ENCODE measurements at regions not wholly inside any gene's neighbourhood (a gene's known extent, or its start where the extent isn't known, plus 50 kb on each side); places are given as distances from the start of the nearest gene placed in this dataset.

DNA sequence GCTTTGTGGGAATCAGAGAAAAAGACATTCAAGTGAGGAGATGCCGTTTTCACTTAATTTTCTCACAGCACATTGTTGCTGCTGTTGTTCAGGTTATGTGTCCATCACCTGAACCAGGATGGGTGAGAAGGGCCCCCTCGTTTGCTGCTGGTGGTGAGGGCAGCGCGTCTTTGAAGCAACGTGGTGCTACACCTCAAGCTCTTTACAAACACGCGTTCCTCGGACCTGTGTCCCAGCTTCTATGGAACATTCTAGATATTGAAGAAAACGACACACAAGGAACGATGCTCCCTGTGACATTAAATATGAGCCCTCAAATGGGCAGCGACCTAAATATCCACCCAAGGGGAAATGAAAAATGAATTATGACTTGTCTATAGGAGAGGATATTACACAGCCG is 418.6 kb downstream of the MN1 start:
- TF ChIP-seq, protein P1, sequence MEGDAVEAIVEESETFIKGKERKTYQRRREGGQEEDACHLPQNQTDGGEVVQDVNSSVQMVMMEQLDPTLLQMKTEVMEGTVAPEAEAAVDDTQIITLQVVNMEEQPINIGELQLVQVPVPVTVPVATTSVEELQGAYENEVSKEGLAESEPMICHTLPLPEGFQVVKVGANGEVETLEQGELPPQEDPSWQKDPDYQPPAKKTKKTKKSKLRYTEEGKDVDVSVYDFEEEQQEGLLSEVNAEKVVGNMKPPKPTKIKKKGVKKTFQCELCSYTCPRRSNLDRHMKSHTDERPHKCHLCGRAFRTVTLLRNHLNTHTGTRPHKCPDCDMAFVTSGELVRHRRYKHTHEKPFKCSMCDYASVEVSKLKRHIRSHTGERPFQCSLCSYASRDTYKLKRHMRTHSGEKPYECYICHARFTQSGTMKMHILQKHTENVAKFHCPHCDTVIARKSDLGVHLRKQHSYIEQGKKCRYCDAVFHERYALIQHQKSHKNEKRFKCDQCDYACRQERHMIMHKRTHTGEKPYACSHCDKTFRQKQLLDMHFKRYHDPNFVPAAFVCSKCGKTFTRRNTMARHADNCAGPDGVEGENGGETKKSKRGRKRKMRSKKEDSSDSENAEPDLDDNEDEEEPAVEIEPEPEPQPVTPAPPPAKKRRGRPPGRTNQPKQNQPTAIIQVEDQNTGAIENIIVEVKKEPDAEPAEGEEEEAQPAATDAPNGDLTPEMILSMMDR (conservative IDR thresholded peaks at IDR 0.05; ENCODE audit: low read length), result no peak
- no peak overlapping the region for H3K4me3 ChIP-seq (ENCODE audit: low read length)
- DNase-seq (ENCODE audit: low read depth), result no peak

DNA sequence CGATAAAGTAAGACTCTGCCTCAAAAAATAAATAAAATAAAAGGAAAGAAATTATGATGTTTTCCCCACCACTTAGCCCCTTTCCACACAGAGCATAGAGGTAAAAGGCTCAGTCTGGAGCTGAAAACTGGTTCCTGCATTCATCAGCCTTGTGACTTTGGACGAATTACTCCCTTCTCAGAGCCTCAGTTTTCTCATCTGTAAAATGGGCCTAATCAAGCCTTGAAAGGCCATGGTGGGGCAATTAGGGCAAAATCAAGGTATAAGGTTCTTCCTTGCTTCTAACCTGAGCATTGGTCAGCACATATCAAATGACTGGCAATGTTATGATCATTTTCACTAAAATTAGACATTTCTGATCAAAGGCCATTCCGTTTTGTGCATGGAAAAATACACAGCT is 417.7 kb downstream of the MN1 start:
- H3K4me3 ChIP-seq (ENCODE audit: low read length), result no peak overlapping the region
- no peak for DNase-seq (ENCODE audit: low read depth)
- TF ChIP-seq, protein P1 (conservative IDR thresholded peaks at IDR 0.05; ENCODE audit: low read length), result no peak

DNA sequence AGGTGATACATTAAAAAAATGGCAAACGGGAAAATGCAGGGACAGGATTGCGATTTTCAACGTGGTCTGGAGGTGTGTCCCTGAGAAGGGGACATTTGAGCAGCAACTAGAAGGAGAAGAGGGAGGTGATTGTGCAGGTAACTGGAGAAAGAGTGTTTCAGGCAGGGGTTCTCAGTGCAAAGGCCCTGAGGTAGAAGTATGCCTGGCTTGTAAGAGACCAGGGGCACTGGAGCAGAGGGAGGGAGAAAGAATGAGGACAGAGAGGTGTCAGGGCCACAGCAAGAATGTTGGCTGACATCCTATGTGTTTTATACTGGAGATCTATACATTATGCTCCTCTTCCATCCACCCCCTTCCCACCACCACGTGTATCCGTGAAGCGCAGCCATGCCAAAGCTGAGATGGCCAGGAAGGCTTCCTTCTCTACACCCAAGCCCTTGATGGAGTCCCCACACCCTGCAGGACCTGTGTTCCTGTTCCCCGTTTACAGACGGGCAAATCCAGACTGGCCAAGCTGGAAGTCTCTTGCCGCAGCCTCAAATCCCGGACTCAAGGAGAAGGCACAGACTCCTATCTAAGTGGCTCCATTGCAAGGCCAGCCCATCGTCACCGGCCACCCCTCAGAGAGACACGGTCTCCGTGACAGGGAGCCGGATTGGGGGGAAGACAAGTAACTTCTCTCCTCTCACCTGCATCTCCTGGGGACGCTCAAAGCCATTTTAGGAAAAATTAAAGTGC is 416.1 kb downstream of the MN1 start:
- TF ChIP-seq, protein P1 (conservative IDR thresholded peaks at IDR 0.05; ENCODE audit: low read length), result no peak
- DNase-seq (ENCODE audit: low read depth), result no peak
- no peak overlapping the region for H3K4me3 ChIP-seq (ENCODE audit: low read length)

DNA sequence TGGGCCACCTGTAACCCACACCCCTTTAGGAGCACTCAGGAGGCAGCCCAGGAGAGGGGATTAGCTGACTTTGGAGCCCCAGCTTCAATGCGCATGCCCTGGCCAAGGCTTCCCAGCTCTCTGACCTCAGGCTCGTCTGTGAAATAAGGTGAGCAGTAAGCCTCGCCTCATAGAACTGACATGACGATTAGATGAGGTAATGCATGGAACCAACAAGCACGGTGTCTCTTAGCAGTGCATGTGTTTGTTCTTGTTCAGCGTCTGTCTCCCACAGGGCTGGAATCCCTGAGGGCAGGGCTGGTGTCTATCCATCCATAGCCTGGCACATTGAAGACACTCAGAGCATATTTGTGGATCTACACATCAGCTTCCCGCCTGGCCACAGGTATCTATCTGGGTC is 415.4 kb downstream of the MN1 start:
- no peak for DNase-seq (ENCODE audit: low read depth)
- TF ChIP-seq, protein P1 (conservative IDR thresholded peaks at IDR 0.05; ENCODE audit: low read length), result no peak
- H3K4me3 ChIP-seq (ENCODE audit: low read length), result no peak overlapping the region

DNA sequence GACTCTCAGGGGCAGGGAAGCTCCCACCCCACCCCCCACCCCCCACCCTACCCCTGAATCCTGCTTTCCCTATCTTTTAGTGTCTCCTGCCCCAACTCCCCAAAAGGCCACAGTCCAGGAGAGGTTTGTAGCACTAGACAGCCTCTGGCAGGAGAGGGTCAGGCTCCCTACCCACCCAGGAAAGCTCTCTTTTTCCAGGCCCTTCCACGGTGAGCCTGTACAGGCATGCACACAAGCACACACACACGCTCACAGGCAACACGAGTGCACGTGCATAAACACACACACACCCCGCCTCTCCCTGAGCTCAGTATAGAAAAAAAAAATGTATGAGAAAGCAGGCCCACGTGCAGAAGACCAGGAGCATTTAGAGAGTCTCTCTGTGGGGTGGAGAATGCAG is 414.0 kb downstream of the MN1 start:
- no peak for DNase-seq (ENCODE audit: low read depth)
- H3K4me3 ChIP-seq (ENCODE audit: low read length), result no peak overlapping the region
- TF ChIP-seq, protein P1 (conservative IDR thresholded peaks at IDR 0.05; ENCODE audit: low read length), result no peak

DNA sequence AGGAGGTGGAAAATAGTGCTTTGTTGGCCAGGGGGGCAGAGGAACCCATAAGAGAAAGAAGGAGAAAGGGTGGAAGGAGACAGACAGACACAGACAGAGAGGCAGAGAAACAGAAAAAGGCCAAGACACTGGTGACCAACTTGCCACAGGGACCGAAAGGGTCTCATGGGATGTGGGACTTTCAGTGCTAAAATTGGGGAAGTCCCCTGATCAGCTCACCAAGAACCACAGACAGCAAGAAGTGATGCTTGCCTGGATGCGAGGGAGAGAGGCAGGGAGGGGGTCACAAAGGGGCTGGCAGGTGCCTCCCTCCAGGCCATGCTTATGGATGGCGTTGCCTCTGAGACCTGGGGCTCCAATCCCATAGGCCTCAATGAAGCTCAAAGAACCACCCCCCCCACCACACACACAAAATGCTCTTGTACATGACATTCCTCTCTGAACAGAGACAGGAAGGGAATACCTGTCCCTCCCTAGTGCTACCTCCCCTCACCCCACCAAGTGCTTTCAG is 413.4 kb downstream of the MN1 start:
- TF ChIP-seq, protein P1 (conservative IDR thresholded peaks at IDR 0.05; ENCODE audit: low read length), result no peak
- no peak overlapping the region for H3K4me3 ChIP-seq (ENCODE audit: low read length)
- DNase-seq (ENCODE audit: low read depth), result no peak

DNA sequence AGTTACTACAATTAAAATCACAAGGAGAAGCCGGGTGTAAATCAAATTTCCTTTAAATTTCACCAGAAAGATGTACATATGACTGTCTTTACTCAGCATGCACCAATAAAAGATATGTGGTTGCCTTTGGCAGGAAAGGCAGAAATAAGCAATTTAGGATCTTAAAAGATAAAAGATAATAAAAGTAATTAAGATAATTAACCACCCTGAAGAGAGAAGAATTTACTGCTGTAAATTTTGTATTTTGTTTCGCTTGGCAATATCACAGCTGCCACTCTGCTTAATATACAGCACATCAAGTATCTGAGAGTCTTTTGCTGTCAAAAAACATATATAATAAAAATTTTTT is 411.9 kb downstream of the MN1 start:
- no peak overlapping the region for H3K4me3 ChIP-seq (ENCODE audit: low read length)
- TF ChIP-seq, protein P1 (conservative IDR thresholded peaks at IDR 0.05; ENCODE audit: low read length), result no peak
- no peak for DNase-seq (ENCODE audit: low read depth)

All from AG10803 (cell line).